H7 (cell line): ENCODE measurements at regions not wholly inside any gene's neighbourhood (a gene's known extent, or its start where the extent isn't known, plus 50 kb on each side); places are given as distances from the start of the nearest gene placed in this dataset.

Experiments used
- DNase-seq: peaks from one replicate; pipeline ENCODE4 v3.0.0; 2012
- H3K27me3 ChIP-seq: 2 replicates; pipeline ENCODE4 v1.6.0; 2011; ENCODE audit warnings: mild to moderate bottlenecking, low read length; ENCODE audit not compliant: control insufficient read depth, insufficient read depth
- H3K36me3 ChIP-seq: replicated peaks from 2 replicates; pipeline ENCODE4 v1.5.1; 2011; ENCODE audit warnings: low read length; ENCODE audit not compliant: control insufficient read depth, insufficient read depth
- H3K4me3 ChIP-seq: 2 replicates; pipeline ENCODE4 v1.5.1; 2011; ENCODE audit warnings: low read depth, mild to moderate bottlenecking, control low read depth, low read length, moderate library complexity; ENCODE audit not compliant: insufficient read depth

DNA sequence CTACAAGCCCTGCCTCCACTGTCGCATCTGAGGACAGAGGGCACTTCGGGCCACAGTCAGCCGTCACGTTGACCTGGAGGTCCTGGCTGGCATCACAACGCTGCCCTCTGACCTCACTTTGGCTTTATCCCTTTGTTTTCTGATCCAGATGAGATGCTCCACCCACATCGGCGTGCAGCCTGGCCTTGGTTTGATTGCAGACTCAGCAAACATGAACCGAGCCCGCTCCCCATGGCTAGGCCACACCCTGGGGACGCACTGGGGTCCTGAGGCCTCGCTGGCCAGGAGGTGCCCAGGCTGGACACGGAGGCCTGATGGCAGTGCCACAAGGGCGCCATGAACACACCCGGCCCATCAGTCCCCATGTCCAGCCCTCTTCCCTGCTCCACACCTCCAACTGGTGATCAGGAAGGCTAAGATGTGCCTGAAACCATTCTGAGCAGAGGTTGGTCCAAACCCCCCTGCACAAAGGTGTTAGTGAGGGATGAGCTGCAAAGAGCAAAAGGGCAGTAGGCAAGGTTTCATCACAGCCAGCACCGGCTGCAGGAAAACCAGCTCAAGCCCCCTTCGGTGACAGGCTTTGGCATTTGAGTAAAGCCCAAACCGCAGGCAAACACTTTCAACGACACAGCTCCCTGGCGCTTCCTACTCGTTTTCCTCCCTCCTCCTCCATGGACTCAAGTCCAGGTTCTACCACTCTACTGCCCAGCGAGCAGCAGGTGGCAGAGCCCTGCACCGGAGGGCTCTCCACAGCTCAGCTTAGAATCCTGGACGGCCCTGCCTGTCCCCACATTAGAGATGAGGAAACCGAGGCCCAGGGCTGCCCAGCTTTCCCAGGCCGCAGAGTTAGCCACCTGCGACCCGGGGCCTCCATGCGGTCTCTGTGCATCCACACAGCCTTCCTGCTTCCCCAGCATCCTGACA lies 165.8 kb downstream of the NUP210 start:
- peak; percentile 73 for DNase-seq
- Histone ChIP-seq H3K27me3 (no peaks in the 10 kb centered on the region), H3K36me3 (no peaks in the 10 kb centered on the region), H3K4me3 (no peak overlapping the region)

DNA sequence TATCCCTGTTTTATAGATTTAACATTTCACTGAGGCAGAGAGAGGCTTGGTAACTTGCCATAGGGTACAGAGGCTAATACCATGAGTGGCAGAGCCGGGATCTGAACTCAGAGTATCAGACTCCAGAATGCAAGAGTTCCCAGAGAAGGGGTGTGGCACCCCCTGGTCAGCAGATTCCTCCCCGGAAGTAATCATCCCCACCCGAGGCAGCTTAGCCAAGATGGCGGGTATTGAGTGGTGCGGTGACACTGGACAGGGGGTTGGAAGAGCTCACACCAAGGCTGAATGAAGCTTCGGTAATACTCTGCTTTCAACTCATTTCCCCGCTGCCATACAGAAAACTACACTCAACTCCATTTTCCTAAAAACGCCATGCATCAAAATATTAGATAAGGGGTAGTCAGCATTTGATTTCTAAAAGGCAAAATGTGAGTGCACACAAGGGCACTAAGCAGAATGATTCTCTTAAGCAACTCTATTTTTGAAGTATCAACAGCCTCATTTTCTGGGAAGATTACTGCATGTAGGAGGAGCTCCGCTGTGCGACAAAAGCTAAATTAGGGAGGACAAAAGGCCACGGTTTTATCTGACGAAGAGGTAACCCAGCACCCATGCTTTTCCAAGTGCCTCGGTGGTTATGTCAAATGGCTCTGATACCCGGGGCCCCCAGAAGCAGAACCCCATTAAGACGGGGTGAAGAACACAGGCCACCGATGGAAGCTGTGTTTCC lies 166.7 kb downstream of the NUP210 start:
- H3K27me3 ChIP-seq: no peaks in the 10 kb centered on the region
- DNase-seq: no peak
- no peak overlapping the region for H3K4me3 ChIP-seq
- no peaks in the 10 kb centered on the region for H3K36me3 ChIP-seq

DNA sequence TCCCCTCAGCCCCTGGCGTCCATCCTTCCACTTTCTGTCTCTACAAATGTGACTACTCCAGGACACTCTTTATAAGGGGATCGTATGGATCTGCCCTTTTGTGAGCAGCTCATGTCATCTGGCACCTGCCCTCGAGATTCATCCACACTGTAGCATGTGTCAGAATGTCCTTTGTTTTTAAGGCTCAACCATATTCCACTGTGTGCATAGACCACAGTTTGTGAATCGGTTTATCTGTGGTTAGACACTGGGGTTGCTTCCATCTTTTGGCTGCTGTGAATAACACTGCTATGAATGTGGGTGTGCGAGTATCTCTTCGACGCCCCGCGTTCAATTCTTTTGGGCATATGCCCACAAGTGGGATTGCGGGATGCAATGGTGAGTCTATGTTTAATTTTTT lies 167.9 kb downstream of the NUP210 start:
- Histone ChIP-seq H3K36me3 (no peaks in the 10 kb centered on the region), H3K4me3 (no peak overlapping the region), H3K27me3 (no peaks in the 10 kb centered on the region)
- DNase-seq: no peak

DNA sequence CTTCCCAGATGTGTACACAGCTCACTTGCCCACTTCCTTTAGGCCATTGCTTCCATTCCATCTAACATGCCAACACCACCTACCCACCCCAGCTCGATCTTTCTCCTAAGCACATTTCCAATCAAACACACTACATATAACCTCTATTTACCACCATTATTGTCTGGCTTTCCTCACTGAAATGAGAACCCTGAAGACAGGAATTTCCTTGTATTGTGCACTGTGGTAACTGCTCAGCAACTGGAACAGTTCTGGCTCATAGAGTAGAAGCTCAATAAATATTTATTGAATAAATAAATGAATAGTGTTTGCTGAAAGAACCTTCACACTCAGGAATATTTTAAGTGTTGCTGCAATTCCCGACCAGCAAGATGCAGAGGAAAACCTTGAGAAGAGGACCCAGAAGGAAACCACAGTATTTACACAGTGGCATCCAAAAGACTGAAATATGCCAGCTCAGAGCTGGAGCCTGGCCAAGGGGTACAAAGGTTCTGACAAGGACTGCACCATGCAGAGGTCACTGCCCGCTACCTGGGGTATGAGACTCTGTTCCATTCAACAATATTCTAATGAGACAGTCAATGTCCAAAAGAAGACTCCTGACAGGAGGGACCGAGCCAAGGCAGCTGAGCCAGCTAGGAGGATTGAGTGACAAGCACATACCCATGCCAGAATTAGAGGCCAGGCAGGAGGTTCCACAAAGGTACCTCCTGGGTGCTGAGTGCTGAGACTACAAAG lies 168.8 kb downstream of the NUP210 start:
- Histone ChIP-seq H3K27me3 (no peaks in the 10 kb centered on the region), H3K36me3 (no peaks in the 10 kb centered on the region), H3K4me3 (no peak overlapping the region)
- no peak for DNase-seq

DNA sequence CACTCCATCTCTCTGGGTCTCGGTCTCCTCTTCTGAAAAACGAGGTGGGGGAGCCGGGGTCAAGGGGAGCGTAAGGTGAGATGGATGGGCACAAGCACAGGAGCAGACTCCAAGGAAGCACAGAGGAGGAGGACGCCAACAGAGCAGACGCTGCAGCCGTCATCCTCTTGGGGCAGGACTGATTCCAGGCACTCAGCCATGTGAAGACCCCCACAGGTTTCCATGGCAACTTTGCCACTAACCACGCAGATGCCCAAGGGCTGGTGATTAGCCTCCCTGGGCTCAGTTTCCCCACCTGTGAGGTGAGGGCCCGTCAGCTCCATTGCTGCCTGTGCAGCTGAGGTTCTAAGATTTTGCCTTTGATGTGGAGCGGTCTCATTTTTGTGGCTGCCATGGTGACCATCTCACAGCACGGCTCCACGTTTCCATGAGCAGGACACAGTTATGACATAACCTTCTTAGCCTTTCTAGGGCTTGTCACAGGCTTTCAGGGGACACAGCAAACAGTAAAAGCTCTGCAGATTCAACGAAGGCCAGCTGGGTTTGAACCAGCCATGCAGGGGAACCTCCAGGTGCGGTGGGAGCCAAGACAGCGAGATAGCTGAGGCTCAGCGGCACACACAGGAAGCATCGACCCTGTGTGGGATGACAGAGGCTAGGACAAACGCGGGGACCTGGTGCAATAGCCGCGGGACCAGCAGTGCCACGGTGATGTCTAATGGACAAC lies 170.3 kb downstream of the NUP210 start:
- no peak for DNase-seq
- Histone ChIP-seq H3K4me3 (no peak overlapping the region), H3K27me3 (no peaks in the 10 kb centered on the region)

DNA sequence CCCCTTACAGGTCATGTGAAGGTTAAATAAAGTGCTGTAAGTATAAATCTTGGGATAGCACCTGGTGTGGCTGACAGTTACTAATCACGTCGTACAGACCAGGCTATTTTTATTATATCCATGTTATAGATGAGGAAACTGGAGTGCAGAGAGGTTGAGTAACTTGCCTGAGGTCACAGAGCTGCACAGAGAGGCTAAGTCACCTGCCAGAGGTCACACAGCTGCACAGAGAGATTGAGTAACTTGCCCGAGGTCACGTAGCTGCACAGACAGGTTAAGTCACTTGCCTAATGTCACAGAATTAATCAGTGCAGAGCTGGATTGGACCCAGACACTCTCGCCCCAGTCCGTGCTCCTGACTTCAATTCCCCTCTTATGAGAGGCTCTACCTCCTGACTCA lies 171.5 kb downstream of the NUP210 start:
- Histone ChIP-seq H3K4me3 (no peak overlapping the region), H3K27me3 (no peaks in the 10 kb centered on the region), H3K36me3 (no peaks in the 10 kb centered on the region)
- DNase-seq: no peak

More for the DNA sequence above, 170.3 kb downstream of the NUP210 start:
- H3K36me3 ChIP-seq: no peaks in the 10 kb centered on the region

DNA sequence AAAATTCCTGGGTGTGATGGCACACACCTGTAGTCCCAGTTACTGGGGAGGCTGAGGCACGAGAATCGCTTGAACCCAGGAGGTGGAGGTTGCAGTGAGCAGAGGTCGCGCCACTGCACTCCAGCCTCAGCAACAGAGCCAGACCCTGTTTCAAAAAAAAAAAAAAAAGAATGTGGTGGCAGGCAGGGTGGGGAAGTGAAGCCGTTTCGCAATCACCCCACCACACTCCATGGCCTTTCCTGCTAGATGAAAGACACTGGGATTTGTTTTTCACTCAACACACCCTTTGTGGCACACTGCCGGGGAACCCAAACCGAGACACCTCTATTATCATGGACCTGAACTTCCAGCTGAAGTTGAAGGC lies 172.4 kb upstream of the IQSEC1 start:
- no peaks in the 10 kb centered on the region for H3K27me3 ChIP-seq
- H3K4me3 ChIP-seq: no peak overlapping the region
- no peak for DNase-seq
- no peaks in the 10 kb centered on the region for H3K36me3 ChIP-seq

DNA sequence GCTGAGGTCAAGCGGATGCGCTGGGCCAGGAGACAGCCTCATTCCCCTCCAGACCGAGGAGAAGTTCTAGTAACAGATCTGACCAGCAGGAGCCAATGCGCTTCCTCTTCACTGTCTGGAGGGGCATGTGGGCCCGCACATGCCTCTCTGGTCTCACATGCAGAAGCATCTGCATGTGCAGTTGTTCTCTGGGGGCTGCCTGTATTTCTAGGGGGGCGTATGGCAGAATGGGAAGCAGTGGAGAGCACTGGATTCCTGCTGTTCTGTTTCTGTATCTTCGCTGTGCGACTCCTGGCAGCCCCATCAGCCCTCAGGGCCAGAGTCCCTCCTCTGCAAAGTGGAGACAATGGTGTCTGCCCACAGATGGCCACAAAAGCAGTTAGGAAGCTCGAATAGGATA lies 170.4 kb upstream of the IQSEC1 start:
- Histone ChIP-seq H3K4me3 (no peak overlapping the region), H3K36me3 (no peaks in the 10 kb centered on the region), H3K27me3 (no peaks in the 10 kb centered on the region)
- DNase-seq: no peak

DNA sequence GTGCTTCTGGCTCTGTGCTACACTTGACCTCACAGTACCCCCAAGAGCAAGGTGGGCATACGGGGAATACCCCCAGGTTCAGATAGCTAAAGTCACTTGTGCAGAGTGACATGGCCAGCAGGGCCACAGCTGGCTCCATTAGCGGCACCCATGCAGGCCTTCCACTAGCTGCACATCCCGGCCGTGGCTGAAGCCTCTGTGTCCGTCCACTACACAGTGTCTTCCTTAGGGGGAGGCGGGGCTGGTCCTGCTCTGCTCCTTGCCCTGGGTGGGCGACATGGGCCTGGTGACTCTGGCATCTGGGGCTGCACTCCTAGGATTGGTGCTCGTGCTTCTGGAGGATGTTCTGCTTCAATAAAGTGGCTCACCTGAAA lies 169.1 kb upstream of the IQSEC1 start:
- DNase-seq: no peak
- no peaks in the 10 kb centered on the region for H3K36me3 ChIP-seq
- no peaks in the 10 kb centered on the region for H3K27me3 ChIP-seq
- H3K4me3 ChIP-seq: no peak overlapping the region

DNA sequence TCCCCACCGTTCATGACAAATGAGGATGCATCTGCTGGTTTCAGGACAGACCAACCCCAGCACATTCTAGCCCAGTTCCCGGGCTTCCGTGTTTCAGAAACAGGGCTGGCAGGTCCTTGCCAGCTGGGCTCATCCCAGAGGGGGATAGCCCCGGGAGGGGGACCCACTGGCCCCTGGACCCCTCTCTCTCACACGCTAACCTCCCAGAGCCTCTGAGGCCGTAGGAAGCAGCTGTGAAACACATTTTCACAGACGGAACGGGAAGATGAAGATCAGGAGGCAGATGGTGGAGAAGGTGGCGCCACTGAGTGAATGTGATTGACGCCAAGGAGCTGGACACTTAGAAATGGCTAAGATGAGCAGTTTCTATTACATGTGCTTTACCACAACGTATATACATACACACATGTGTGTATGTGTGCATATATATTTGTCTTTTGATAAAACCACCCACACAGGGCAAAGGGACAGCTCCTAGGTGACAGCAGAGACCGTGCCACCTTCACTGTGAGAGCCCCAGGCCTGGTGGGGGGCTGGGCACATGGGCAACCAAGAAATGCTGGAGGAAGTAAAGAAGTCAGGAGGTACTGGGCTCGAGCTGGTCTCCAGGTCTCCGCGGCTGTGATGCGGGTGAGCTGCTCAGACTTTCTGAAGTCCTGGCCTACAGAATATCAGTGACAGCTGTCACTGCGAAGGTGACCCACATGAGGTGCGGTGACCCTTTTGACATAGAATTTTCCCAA lies 168.6 kb upstream of the IQSEC1 start:
- Histone ChIP-seq H3K27me3 (no peaks in the 10 kb centered on the region), H3K4me3 (no peak overlapping the region), H3K36me3 (no peaks in the 10 kb centered on the region)
- DNase-seq: peak; percentile 59

DNA sequence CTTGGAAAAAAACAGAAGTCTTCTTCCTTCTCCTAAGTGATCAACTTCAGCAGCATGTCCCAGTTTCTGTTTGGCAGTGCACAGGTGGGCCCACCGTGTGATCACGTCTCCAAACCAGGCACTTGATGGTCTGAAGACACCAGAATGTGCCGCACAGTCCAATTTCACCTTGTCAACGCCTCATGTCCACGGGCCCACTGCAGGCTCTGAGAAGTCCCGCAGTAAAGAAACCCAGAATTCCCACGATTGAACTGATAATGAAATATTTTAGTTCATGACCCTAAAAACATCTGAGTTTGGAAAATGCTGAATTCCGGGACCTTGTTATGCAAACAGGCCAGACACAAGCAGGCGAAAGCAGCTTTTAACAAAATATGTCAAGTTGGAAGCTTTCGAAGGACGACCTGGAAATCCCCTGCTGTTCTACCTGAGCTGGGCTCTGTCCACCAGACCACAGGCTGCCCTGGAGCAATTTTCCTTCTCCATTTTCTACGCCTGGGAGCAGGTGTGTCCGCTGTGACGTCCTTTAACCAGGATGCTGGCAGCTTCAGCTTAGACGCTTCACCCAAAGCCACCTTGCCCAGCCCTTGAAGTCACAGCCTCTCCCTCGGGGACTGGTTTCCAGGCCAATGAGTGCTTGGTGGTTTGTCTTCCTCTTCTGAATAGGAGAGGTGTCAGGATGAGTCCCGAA lies 167.8 kb upstream of the IQSEC1 start:
- Histone ChIP-seq H3K4me3 (no peak overlapping the region), H3K27me3 (no peaks in the 10 kb centered on the region), H3K36me3 (no peaks in the 10 kb centered on the region)
- DNase-seq: peak; percentile 56

DNA sequence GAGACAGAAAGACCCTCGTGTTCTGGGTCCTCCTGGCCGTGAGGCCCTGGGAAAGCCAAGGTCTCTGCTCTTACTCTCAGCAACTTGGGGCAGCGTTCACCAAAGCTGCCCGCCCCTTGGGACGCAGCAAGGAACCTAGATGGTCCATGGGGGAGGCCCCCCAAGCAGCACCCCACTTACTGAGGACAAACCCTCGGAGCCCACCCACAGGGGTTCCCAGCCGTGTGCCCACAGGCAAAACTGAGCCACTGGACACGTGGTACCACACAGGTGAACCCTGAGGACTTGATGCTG lies 166.2 kb upstream of the IQSEC1 start:
- DNase-seq: no peak
- no peak overlapping the region for H3K4me3 ChIP-seq
- no peaks in the 10 kb centered on the region for H3K36me3 ChIP-seq
- H3K27me3 ChIP-seq: no peaks in the 10 kb centered on the region

DNA sequence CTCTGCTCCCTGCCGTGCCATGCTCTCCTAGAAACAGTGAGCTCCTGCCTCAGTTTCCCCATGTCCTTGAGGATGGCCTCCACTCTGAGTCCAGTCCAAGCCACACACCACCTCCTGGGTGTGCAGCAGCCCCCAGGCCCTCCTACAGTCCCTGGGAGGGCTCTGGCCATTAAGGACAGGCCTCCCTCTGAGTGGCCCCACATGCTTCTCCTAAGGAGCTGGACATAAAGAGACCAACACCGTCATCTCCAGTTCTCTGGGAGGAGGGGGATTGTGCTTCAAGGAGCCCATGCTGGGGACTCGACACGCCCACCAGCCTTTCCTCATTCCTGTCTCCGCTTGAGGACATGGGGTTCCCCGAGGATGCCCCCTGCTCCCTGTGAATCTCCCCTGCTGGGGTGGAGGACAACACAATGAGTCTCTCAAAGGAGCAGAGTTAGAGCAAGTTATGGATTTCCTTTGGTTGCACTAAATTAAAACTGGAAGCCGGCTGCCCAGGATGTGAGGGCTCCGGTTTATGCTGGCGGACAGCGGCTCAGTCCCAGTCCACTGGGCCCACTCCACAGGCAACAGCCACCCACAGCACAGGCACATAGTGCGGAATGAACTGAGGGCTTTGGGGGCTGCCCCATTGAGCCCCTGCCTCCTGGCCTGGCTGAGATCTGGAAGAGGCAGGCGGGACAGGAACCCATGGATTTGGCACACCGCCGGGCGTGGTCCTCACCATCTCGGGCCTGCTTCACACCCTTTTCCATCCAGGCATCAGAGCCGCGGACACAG lies 165.6 kb upstream of the IQSEC1 start:
- Histone ChIP-seq H3K36me3 (no peaks in the 10 kb centered on the region), H3K4me3 (no peak overlapping the region), H3K27me3 (no peaks in the 10 kb centered on the region)
- peak; percentile 51 for DNase-seq
